ENCODE measurements at regions not wholly inside any gene's neighbourhood (a gene's known extent, or its start where the extent isn't known, plus 50 kb on each side); places are given as distances from the start of the nearest gene placed in this dataset.

DNA sequence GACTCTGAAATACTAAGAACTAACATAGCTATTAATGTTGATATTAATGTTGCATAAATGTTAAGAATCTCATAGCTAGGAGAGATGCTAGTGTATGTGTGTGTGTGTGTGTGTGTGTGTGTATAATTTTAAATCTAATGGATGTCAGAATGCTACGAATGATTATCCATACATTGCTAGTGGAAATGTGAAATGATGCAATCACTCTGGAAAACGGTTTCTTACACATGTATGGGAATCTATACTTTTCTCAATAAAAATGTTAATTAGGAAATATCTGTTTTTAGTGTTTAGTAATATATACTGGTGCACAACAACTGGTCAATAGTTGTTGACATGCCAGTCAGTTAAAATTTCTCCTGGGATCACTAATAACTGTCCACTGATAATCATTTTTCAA lies 908.8 kb upstream of the POU3F3 start:
- TF ChIP-seq, protein P1, sequence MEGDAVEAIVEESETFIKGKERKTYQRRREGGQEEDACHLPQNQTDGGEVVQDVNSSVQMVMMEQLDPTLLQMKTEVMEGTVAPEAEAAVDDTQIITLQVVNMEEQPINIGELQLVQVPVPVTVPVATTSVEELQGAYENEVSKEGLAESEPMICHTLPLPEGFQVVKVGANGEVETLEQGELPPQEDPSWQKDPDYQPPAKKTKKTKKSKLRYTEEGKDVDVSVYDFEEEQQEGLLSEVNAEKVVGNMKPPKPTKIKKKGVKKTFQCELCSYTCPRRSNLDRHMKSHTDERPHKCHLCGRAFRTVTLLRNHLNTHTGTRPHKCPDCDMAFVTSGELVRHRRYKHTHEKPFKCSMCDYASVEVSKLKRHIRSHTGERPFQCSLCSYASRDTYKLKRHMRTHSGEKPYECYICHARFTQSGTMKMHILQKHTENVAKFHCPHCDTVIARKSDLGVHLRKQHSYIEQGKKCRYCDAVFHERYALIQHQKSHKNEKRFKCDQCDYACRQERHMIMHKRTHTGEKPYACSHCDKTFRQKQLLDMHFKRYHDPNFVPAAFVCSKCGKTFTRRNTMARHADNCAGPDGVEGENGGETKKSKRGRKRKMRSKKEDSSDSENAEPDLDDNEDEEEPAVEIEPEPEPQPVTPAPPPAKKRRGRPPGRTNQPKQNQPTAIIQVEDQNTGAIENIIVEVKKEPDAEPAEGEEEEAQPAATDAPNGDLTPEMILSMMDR (tag by site-specific recombination; IDR thresholded peaks at IDR 0.05) = no peak
- TF ChIP-seq YY1 (tag by site-specific recombination; IDR thresholded peaks at IDR 0.05) (no peak), MZF1 (tag by site-specific recombination; IDR thresholded peaks at IDR 0.05; ENCODE audit: borderline replicate concordance) (no peak), ZNF138 (tag by site-specific recombination; IDR thresholded peaks at IDR 0.05; ENCODE audit: borderline replicate concordance) (no peak)
- TF ChIP-seq, protein P2, sequence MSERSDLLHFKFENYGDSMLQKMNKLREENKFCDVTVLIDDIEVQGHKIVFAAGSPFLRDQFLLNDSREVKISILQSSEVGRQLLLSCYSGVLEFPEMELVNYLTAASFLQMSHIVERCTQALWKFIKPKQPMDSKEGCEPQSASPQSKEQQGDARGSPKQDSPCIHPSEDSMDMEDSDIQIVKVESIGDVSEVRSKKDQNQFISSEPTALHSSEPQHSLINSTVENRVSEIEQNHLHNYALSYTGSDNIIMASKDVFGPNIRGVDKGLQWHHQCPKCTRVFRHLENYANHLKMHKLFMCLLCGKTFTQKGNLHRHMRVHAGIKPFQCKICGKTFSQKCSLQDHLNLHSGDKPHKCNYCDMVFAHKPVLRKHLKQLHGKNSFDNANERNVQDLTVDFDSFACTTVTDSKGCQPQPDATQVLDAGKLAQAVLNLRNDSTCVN (tag by site-specific recombination; optimal IDR thresholded peaks at IDR 0.05) = no peak
